GM10266 (cell line): ENCODE measurements at regions not wholly inside any gene's neighbourhood (a gene's known extent, or its start where the extent isn't known, plus 50 kb on each side); places are given as distances from the start of the nearest gene placed in this dataset.

Experiments used
- DNase-seq: peaks from one replicate; pipeline ENCODE4 v3.0.0; 2012; ENCODE audit errors: extremely low spot score
- CTCF ChIP-seq: IDR thresholded peaks from 2 replicates; pipeline ENCODE4 v1.5.1; 2012; ENCODE audit warnings: mild to moderate bottlenecking, low read depth; ENCODE audit not compliant: control insufficient read depth, insufficient read depth; ENCODE audit errors: missing control alignments

GRCh38 chr20:58084966-58085365 is 143.5 kb downstream of the ANKRD60 start:
- DNase-seq: no peak
- no peak for TF ChIP-seq CTCF

DNA sequence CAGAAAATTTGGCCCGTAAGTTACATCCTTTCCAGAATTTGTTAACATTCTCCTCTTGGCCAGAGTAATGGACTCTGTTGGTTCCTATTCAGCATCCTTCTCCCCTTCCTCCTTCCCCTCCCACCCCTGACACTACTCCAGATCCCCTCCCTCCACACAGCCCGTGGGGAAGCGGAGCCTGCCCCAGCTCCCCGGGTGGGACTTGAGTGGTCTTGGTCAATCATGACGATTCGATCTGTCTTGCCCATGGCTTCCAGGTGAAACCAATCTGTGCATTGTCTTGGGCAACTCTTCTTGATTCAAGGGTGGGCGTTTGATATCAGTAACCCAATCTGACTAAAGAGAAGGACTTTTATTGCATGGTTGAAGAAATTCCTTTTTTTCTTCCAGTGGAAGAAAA is 143.9 kb downstream of the ANKRD60 start:
- no peak for TF ChIP-seq CTCF
- no peak for DNase-seq

DNA sequence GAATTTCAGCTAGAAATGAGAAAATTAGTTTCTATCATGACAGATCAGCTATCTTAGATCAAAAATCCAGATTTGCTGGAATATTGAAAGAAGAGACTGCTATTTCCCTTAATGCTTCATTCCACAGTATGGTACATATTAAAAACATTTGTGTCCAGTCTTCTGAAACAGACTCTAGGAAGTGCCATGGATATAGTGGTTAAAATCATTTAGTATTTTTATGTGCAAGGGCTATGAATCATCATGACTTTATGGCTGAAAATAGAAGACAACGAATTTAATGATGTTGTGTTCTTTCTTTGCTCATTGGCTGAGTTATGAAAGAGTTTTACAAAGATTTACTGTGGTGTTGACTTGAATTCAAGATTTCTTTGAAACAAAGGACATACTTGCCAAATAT is 146.6 kb downstream of the ANKRD60 start:
- TF ChIP-seq CTCF: no peak
- DNase-seq: no peak

- TF ChIP-seq CTCF: no peak
- DNase-seq: no peak
These were observed 149.5 kb downstream of the ANKRD60 start for GRCh38 chr20:58078741-58079522.

- DNase-seq: no peak
- no peak for TF ChIP-seq CTCF
These were observed 151.2 kb downstream of the ANKRD60 start for GRCh38 chr20:58077282-58077681.

DNA sequence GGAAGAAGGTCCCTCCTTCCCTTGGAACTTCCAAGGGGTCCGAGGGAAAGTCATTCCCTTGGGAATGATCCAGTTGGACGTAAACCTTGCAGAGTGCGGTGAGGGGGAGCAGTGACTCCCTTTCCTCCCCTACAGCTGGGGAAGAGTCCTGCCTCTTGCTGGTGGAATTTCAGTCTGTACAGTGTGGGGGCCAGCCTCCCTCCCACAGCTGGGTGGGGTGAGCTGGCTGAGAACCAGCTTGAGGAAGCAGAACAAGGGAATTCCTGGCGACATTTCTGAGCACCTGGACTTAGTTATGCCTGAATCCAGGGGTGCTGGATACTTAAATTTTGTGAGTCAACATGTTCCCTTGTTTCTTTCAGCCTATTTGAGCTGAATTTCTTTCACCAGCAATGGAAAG is 152.0 kb downstream of the ANKRD60 start:
- no peak for DNase-seq
- no peak for TF ChIP-seq CTCF

DNA sequence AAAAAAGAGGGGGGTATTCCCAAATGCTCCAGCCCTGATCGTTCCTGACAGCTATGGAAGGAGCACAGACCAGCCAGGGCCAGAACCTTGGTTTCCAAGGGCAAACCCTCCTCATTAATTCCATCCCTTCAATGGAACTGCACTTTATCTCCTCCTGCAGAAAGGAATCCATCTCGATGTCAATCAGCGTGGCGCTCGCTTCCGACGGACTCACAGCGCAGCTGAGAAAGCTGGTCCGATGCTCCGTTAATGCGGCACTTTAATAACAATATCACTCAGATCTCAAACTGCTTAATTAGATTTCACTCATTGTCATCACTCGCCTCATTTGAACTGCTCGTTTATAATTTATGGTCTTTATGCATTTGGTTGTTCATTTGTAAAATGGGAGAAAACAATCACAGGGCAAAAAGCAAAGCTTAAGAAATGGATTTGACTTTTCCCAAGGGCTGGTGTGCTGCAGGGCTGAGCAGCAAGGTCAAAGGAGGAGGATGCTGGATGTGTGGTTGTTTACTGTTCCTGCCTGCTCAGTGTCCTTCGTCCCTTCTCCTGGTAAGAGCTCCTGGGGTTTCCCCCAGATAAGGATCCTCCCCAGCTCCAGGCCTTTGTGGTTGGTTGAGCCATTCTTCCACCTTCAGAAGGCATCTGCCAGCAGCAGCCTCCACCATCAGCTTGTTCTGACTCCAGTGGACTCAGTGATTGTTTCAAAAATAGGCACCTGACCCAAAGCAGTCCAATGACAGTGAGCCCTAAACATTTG is 152.7 kb downstream of the ANKRD60 start:
- no peak for DNase-seq
- TF ChIP-seq CTCF: no peak
